Tibial nerve (tissue), 4 donors: ENCODE measurements at regions not wholly inside any gene's neighbourhood (a gene's known extent, or its start where the extent isn't known, plus 50 kb on each side); places are given as distances from the start of the nearest gene placed in this dataset.

Source experiments
- DNase-seq, 2 donors: peaks; one replicate each; pipeline ENCODE4 v3.0.0-alpha.2; 2019; ENCODE audit warnings: low spot score in 2 of 2
- H3K27ac ChIP-seq, 4 donors: fragments of 200-600 bp; sonication (generic) in 3 of 4; one replicate each; pipeline ENCODE4 v1.5.1; 2017 to 2019; ENCODE audit warnings: mild to moderate bottlenecking in 1 of 4
- H3K27me3 ChIP-seq, 2 donors: fragments of 200-600 bp; sonication (generic) in 1 of 2; one replicate each; pipeline versions ENCODE4 v1.5.1 to v1.6.0; 2017 to 2019
- H3K36me3 ChIP-seq, 3 donors: fragments of 200-600 bp; sonication (generic); one replicate each; pipeline ENCODE4 v1.5.1; 2018 to 2019
- H3K4me1 ChIP-seq, 4 donors: fragments of 200-600 bp; sonication (generic) in 3 of 4; one replicate each; pipeline ENCODE4 v1.5.1; 2017 to 2019
- H3K4me3 ChIP-seq, 4 donors: fragments of 200-600 bp; sonication (generic) in 3 of 4; one replicate each; pipeline ENCODE4 v1.5.1; 2017 to 2019; ENCODE audit warnings: mild to moderate bottlenecking in 1 of 4, moderate library complexity in 1 of 4
- H3K9me3 ChIP-seq, 4 donors: fragments of 200-600 bp; sonication (generic) in 3 of 4; one replicate each; pipeline ENCODE4 v1.5.1; 2017 to 2019
- EP300 ChIP-seq, 2 donors: sonication (generic); formaldehyde crosslinking; IDR thresholded peaks; one replicate each; pipeline ENCODE4 v1.6.1; 2017; ENCODE audit warnings: antibody characterized with exemption in 2 of 2, mild to moderate bottlenecking in 1 of 2
- POLR2A ChIP-seq, 2 donors: fragments of 450-650 bp; IDR thresholded peaks; one replicate each; pipeline ENCODE4 v1.6.1; 2017; ENCODE audit warnings: antibody characterized with exemption in 2 of 2, mild to moderate bottlenecking in 2 of 2, moderate library complexity in 2 of 2
- WGBS, 2 donors: methylation state at CpG; one replicate each; pipeline ENCODE4 v1.1.5; 2018; 5-methylcytosine and 5-hydroxymethylcytosine counted together
- TF ChIP-seq, protein P1 (sequence below), 5 experiments: fragments of 200-600 bp in 3 of 5; fragments of 450-650 bp in 2 of 5; sonication (generic) in 3 of 5; IDR thresholded peaks; one replicate each; pipeline ENCODE4 v1.5.1; 2016 to 2019; ENCODE audit warnings: antibody characterized with exemption in 5 of 5, mild to moderate bottlenecking in 3 of 5, moderate library complexity in 2 of 5

DNA sequence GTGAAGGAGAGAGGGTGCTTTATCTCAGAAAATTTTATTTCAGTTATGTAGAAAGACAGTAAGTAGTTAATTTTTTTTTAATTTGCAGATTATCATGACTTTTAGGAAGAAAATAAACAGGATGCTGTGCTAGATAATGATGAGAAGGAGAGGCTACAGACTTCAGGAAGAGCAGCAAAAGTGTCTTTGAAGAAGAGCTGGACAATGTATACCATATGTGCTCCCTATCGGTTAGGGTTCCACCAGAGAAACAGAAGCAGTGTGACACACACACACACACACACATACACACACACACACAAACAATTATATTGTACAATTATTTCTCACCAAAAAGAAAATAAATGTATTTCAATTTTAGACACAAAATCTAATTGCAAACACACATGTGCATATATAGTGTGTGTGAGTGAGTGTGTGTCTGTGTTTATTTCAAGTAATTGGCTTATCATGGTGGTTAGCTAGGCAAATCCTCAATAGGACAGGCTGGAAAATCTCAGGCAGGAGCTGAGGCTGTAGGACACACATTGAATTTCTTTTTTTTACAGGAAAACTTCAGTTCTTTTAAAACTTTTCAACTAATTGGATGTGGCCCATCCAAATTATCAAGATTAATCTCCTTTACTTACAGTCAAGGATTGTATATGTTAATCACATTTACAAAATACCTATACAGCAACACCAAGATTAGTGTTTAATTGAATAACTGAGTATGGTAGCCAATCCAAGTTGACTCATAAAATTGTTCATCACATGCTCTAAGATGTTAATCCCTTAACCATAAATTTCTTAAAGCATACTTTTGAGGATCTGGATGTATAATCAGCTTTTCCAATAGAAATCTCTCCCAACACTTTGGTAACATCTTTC is 235.8 kb upstream of the DCN start:
- 58 to 78% methylated on average over 1 of the region's 1 CpG for WGBS, 2 donors
- Histone ChIP-seq H3K36me3 (no peaks in the 10 kb centered on the region), H3K27ac (no peak overlapping the region)

GRCh38 chr12:91417650-91418049 is 235.0 kb upstream of the DCN start:
- 67 to 69% methylated on average over 3 of the region's 3 CpGs for WGBS, 2 donors
- Histone ChIP-seq H3K27me3 (no peaks in the 10 kb centered on the region), H3K27ac (no peak overlapping the region), H3K36me3 (no peaks in the 10 kb centered on the region), H3K9me3 (no peaks in the 10 kb centered on the region), H3K4me3 (no peak overlapping the region), H3K4me1 (peaks cover 0 to 6% (median 2%) of the 10 kb centered on the region in 4 donors)
- TF ChIP-seq EP300 (IDR thresholded peaks at IDR 0.05) (no peak), POLR2A (IDR thresholded peaks at IDR 0.05) (no peak)
- TF ChIP-seq, protein P1, sequence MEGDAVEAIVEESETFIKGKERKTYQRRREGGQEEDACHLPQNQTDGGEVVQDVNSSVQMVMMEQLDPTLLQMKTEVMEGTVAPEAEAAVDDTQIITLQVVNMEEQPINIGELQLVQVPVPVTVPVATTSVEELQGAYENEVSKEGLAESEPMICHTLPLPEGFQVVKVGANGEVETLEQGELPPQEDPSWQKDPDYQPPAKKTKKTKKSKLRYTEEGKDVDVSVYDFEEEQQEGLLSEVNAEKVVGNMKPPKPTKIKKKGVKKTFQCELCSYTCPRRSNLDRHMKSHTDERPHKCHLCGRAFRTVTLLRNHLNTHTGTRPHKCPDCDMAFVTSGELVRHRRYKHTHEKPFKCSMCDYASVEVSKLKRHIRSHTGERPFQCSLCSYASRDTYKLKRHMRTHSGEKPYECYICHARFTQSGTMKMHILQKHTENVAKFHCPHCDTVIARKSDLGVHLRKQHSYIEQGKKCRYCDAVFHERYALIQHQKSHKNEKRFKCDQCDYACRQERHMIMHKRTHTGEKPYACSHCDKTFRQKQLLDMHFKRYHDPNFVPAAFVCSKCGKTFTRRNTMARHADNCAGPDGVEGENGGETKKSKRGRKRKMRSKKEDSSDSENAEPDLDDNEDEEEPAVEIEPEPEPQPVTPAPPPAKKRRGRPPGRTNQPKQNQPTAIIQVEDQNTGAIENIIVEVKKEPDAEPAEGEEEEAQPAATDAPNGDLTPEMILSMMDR (IDR thresholded peaks at IDR 0.05), result no peak
- DNase-seq, result no peak

More for the DNA sequence above, 235.8 kb upstream of the DCN start:
- H3K9me3 ChIP-seq, result no peaks in the 10 kb centered on the region
- DNase-seq, result no peak
- H3K27me3 ChIP-seq, result no peaks in the 10 kb centered on the region
- H3K4me1 ChIP-seq, result peaks cover 0 to 6% (median 2%) of the 10 kb centered on the region in 4 donors
- no peak overlapping the region for H3K4me3 ChIP-seq
- TF ChIP-seq POLR2A (IDR thresholded peaks at IDR 0.05) (no peak), EP300 (IDR thresholded peaks at IDR 0.05) (no peak)
- TF ChIP-seq, protein P1 (IDR thresholded peaks at IDR 0.05), result no peak

DNA sequence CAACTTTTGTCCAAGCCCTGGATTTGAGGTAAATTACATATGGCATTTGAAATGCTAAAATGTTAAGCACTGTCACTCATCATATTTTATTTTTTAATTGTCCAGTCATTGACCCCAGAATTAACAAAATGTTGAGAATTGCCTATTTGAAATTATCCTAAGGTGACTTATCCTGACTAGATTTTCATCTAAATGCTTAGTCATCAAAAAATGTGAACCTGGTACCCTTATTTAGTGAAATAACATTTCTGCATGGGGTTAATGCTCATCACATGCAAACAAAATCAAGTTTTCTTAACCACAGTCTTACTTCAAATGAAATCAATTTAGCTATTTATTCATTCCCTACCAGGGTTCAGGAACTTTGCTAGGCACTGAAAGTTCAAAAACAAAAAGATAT is 232.0 kb upstream of the DCN start:
- TF ChIP-seq EP300 (IDR thresholded peaks at IDR 0.05), result no peak
- TF ChIP-seq, protein P1 (IDR thresholded peaks at IDR 0.05), result no peak
- Histone ChIP-seq H3K36me3 (no peaks in the 10 kb centered on the region), H3K9me3 (no peaks in the 10 kb centered on the region), H3K27me3 (no peaks in the 10 kb centered on the region), H3K4me1 (no peaks in the 10 kb centered on the region), H3K4me3 (no peak overlapping the region), H3K27ac (no peak overlapping the region)
- no peak for DNase-seq

DNA sequence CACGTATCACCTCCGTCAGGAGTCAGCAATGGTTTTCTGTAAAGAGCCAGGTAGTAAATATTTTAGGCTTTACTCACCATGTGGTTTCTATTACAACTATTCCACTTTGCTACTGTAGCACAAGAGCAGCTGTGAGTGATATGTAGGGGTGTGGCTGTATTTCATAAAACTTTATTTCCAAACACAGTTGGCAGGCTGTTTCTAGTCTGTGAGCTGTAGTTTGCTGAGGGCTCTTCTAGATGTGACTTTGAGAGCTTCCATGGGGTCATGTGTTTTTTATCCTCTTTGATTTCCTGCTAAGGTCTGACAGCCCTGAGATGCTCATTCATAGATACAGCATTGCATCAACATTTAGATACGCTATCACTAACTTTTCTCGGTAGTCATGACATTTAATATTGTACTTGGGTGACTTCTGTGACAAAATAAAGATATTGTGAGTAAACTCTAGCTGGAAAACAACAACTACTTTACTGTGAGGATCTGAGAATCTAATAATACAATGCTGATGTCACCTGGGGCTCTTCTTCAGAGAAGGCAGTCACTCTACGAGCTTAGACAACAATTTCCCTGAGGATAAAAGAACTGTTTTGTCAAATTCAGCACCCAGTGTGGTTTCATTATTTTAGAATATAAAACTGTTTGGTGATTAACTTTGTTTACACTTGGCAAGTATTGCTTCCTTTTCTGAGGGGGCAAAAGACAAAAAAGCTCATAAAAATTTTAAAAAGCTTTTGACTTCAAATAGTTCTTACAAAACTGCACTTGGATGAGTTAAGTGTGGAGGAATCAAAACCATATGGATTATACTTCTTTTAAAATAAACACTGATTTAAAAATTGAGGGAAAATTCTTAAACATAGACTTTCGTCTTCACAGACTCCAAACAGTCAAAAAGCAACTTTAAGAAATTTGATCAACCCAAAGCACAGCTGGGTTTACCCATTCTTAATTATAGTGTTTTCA is 231.2 kb upstream of the DCN start:
- no peaks in the 10 kb centered on the region for H3K9me3 ChIP-seq
- H3K36me3 ChIP-seq, result no peaks in the 10 kb centered on the region
- DNase-seq, result no peak
- no peak overlapping the region for H3K27ac ChIP-seq
- 65% methylated on average over 6 of the region's 6 CpGs for WGBS, 2 donors
- H3K4me3 ChIP-seq, result no peak overlapping the region
- H3K4me1 ChIP-seq, result no peaks in the 10 kb centered on the region
- TF ChIP-seq, protein P1 (IDR thresholded peaks at IDR 0.05), result no peak
- TF ChIP-seq EP300 (IDR thresholded peaks at IDR 0.05) (no peak), POLR2A (IDR thresholded peaks at IDR 0.05) (no peak)
- no peaks in the 10 kb centered on the region for H3K27me3 ChIP-seq

GRCh38 chr12:91406920-91407341 is 224.3 kb upstream of the DCN start:
- no peaks in the 10 kb centered on the region for H3K36me3 ChIP-seq
- no peaks in the 10 kb centered on the region for H3K9me3 ChIP-seq
- H3K4me1 ChIP-seq, result no peaks in the 10 kb centered on the region
- no peaks in the 10 kb centered on the region for H3K27me3 ChIP-seq
- H3K4me3 ChIP-seq, result no peak overlapping the region
- 94% methylated on average over 1 of the region's 1 CpG for WGBS, 2 donors
- no peak overlapping the region for H3K27ac ChIP-seq
- DNase-seq, result no peak
- no peak for TF ChIP-seq EP300 (IDR thresholded peaks at IDR 0.05)
